A549 (cell line): ENCODE measurements at regions not wholly inside any gene's neighbourhood (a gene's known extent, or its start where the extent isn't known, plus 50 kb on each side); places are given as distances from the start of the nearest gene placed in this dataset.

Source experiments
- ATAC-seq, 2 experiments: fragments of 200-7000 bp in 1 of 2; fragments of >200 bp in 1 of 2; cut with Nextera tagmentation in 1 of 2; cut with Tn5 transposase in 1 of 2; 3 replicates each; pipeline versions ENCODE4 v1.8.0 to v1.9.1; 2018 to 2020; ENCODE audit warnings: mild to moderate bottlenecking in 1 of 2, moderate library complexity in 1 of 2
- CTCF ChIA-PET: fragments of 300-600 bp; sonication (Branson Sonifier 250); formaldehyde crosslinking; extraction: SDS; loops from one replicate; lab custom pipeline; 2021; ENCODE audit warnings: antibody characterized with exemption, inconsistent platforms; lab: Yijun Ruan, JAX
- POLR2A ChIA-PET: fragments of 350-600 bp; formaldehyde crosslinking; extraction: SDS; loops from one replicate; lab custom pipeline; 2021; ENCODE audit warnings: antibody characterized with exemption, inconsistent platforms; lab: Yijun Ruan, JAX
- DNase-seq, 2 experiments: peaks; one replicate each; pipeline versions ENCODE4 v3.0.0 to v3.0.0-alpha.2; 2011 to 2016; ENCODE audit warnings: low read depth in 1 of 2, low spot score in 1 of 2
- FAIRE-seq: peaks from 2 replicates; lab custom pipeline; 2011; peaks lifted over from hg19 to GRCh38; lab: Jason Lieb, UNC
- H3K27ac ChIP-seq, 2 experiments: fragments of >200 bp; sonication (Bioruptor Twin); formaldehyde crosslinking; 3 replicates each; pipeline ENCODE4 v1.5.1; 2016 to 2017
- H3K4me1 ChIP-seq: fragments of >200 bp; sonication (Bioruptor Twin); formaldehyde crosslinking; 3 replicates; pipeline ENCODE4 v1.6.1; 2016
- H3K4me2 ChIP-seq: fragments of >200 bp; sonication (Bioruptor Twin); formaldehyde crosslinking; 3 replicates; pipeline ENCODE4 v1.6.1; 2016
- H3K4me3 ChIP-seq: fragments of >200 bp; sonication (Bioruptor Twin); formaldehyde crosslinking; 3 replicates; pipeline ENCODE4 v1.5.1; 2016
- H3K9me3 ChIP-seq: fragments of >200 bp; sonication (Bioruptor Twin); formaldehyde crosslinking; 3 replicates; pipeline ENCODE4 v1.6.1; 2016
- CBX8 ChIP-seq: fragments of 200-600 bp; sonication (generic); IDR thresholded peaks from 2 replicates; pipeline ENCODE4 v1.6.1; 2016
- CEBPB ChIP-seq, 2 experiments: fragments of >200 bp in 1 of 2; sonication (Bioruptor Twin) in 1 of 2; formaldehyde crosslinking in 1 of 2; IDR thresholded peaks; 2 replicates each; pipeline ENCODE4 v1.6.1; 2012 to 2016
- EHF ChIP-seq: fragments of 250-450 bp; sonication (Bioruptor Pico); IDR thresholded peaks from 2 replicates; pipeline ENCODE4 v1.5.0; 2020; ENCODE audit warnings: mild to moderate bottlenecking
- ELK1 ChIP-seq: fragments of 150-350 bp; IDR thresholded peaks from 2 replicates; pipeline ENCODE4 v1.6.1; 2014; ENCODE audit warnings: low read depth, mild to moderate bottlenecking, low read length
- EP300 ChIP-seq, 2 experiments: fragments of >200 bp; sonication (Bioruptor Twin); formaldehyde crosslinking; IDR thresholded peaks; 2 replicates in 1 of 2; 3 replicates in 1 of 2; pipeline ENCODE4 v1.6.1; 2016 to 2017
- FOSL2 ChIP-seq, 2 experiments: fragments of 450-650 bp in 1 of 2; fragments of >200 bp in 1 of 2; sonication (Bioruptor Twin) in 1 of 2; formaldehyde crosslinking; IDR thresholded peaks; 2 replicates each; pipeline versions ENCODE4 v1.5.0 to v1.6.1; 2016 to 2020; ENCODE audit warnings: mild to moderate bottlenecking in 1 of 2, moderate library complexity in 1 of 2
- HEYL ChIP-seq: fragments of 250-450 bp; sonication (Bioruptor Pico); IDR thresholded peaks from 2 replicates; pipeline ENCODE4 v1.8.0; 2021; ENCODE audit warnings: mild to moderate bottlenecking, moderate library complexity
- HOXA7 ChIP-seq: fragments of 250-450 bp; sonication (Bioruptor Pico); IDR thresholded peaks from 2 replicates; pipeline ENCODE4 v1.5.0; 2020; ENCODE audit warnings: mild to moderate bottlenecking, moderate library complexity
- HOXB13 ChIP-seq: fragments of 250-450 bp; sonication (Bioruptor Pico); IDR thresholded peaks from 2 replicates; pipeline ENCODE4 v1.5.0; 2020; ENCODE audit warnings: low read depth, mild to moderate bottlenecking, moderate library complexity
- HOXB5 ChIP-seq: fragments of 250-450 bp; sonication (Bioruptor Pico); IDR thresholded peaks from 2 replicates; pipeline ENCODE4 v1.5.0; 2020; ENCODE audit warnings: mild to moderate bottlenecking, moderate library complexity
- JUN ChIP-seq, 2 experiments: fragments of >200 bp; sonication (Bioruptor Twin); formaldehyde crosslinking; IDR thresholded peaks; 2 replicates in 1 of 2; 3 replicates in 1 of 2; pipeline ENCODE4 v1.6.1; 2016 to 2017
- JUNB ChIP-seq: fragments of >200 bp; sonication (Bioruptor Twin); formaldehyde crosslinking; IDR thresholded peaks from 2 replicates; pipeline ENCODE4 v1.6.1; 2016
- KDM1A ChIP-seq: fragments of 200-600 bp; sonication (generic); IDR thresholded peaks from 2 replicates; pipeline ENCODE4 v1.6.1; 2016; ENCODE audit warnings: low read depth, mild to moderate bottlenecking
- KDM5A ChIP-seq: fragments of 200-600 bp; sonication (generic); IDR thresholded peaks from 2 replicates; pipeline ENCODE4 v1.6.1; 2016; ENCODE audit warnings: antibody characterized with exemption, mild to moderate bottlenecking
- MAFK ChIP-seq: fragments of 450-650 bp; IDR thresholded peaks from 2 replicates; pipeline ENCODE4 v1.6.1; 2014; ENCODE audit not compliant: partially characterized antibody
- MAZ ChIP-seq: fragments of 150-350 bp; IDR thresholded peaks from 2 replicates; pipeline ENCODE4 v1.6.1; 2014; ENCODE audit warnings: antibody characterized with exemption, low read depth, low read length, borderline replicate concordance
- NFE2L2 ChIP-seq: fragments of 150-350 bp; conservative IDR thresholded peaks from 2 replicates; pipeline ENCODE4 v1.6.1; 2014; ENCODE audit warnings: low read length
- NPAS2 ChIP-seq: fragments of 250-450 bp; sonication (Bioruptor Pico); IDR thresholded peaks from 2 replicates; pipeline ENCODE4 v1.8.0; 2022; ENCODE audit warnings: mild to moderate bottlenecking, moderate library complexity, borderline replicate concordance
- NR3C1 ChIP-seq: fragments of >200 bp; sonication (Bioruptor Twin); formaldehyde crosslinking; IDR thresholded peaks from 3 replicates; pipeline ENCODE4 v1.6.1; 2017
- PHF8 ChIP-seq: fragments of 200-600 bp; sonication (generic); IDR thresholded peaks from 2 replicates; pipeline ENCODE4 v1.6.1; 2016; ENCODE audit warnings: low read depth, mild to moderate bottlenecking, antibody characterized with exemption, moderate library complexity, borderline replicate concordance
- RARB ChIP-seq: fragments of 250-450 bp; sonication (Bioruptor Pico); IDR thresholded peaks from 2 replicates; pipeline ENCODE4 v1.8.0; 2021; ENCODE audit warnings: mild to moderate bottlenecking, moderate library complexity
- RCOR1 ChIP-seq: fragments of 150-350 bp; IDR thresholded peaks from 2 replicates; pipeline ENCODE4 v1.6.1; 2014; ENCODE audit warnings: antibody characterized with exemption, low read length, low read depth
- RFX5 ChIP-seq: fragments of 450-650 bp; IDR thresholded peaks from 2 replicates; pipeline ENCODE4 v1.7.1; 2014; ENCODE audit warnings: antibody characterized with exemption, mild to moderate bottlenecking, moderate library complexity
- RNF2 ChIP-seq: fragments of 200-600 bp; sonication (generic); IDR thresholded peaks from 2 replicates; pipeline ENCODE4 v1.6.1; 2016; ENCODE audit warnings: low read depth, mild to moderate bottlenecking, antibody characterized with exemption, moderate library complexity, borderline replicate concordance
- SMC3 ChIP-seq: fragments of >200 bp; sonication (Bioruptor Twin); formaldehyde crosslinking; IDR thresholded peaks from 3 replicates; pipeline ENCODE4 v1.6.1; 2018; ENCODE audit warnings: inconsistent platforms
- TFCP2L1 ChIP-seq: fragments of 250-450 bp; sonication (Bioruptor Pico); IDR thresholded peaks from 2 replicates; pipeline ENCODE4 v1.5.0; 2021; ENCODE audit warnings: mild to moderate bottlenecking
- TP53 ChIP-seq: fragments of 250-450 bp; sonication (Bioruptor Pico); IDR thresholded peaks from 2 replicates; pipeline ENCODE4 v1.5.0; 2021; ENCODE audit warnings: mild to moderate bottlenecking, moderate library complexity
- USF2 ChIP-seq: fragments of 450-650 bp; IDR thresholded peaks from 2 replicates; pipeline ENCODE4 v1.6.1; 2014; ENCODE audit warnings: antibody characterized with exemption
- ZC3H11A ChIP-seq: fragments of 450-650 bp; IDR thresholded peaks from 2 replicates; pipeline ENCODE4 v1.6.1; 2014; ENCODE audit warnings: antibody characterized with exemption, mild to moderate bottlenecking
- ZNF302 ChIP-seq: fragments of 250-450 bp; sonication (Bioruptor Pico); IDR thresholded peaks from 2 replicates; pipeline ENCODE4 v1.9.0; 2021; ENCODE audit warnings: inconsistent platforms, mild to moderate bottlenecking, moderate library complexity
- WGBS: methylation state at CpG from one replicate; pipeline ENCODE4 v1.1.6; 2017; ENCODE audit errors: missing lambda C conversion rate; 5-methylcytosine and 5-hydroxymethylcytosine counted together
- TF ChIP-seq, protein P1 (sequence below): IDR thresholded peaks from 2 replicates; pipeline ENCODE4 v1.6.1; 2012

- TF ChIP-seq MAFK = no peak
Measured at GRCh38 chr10:85157206-85157605, 828.8 kb downstream of the CCSER2 start (continued).

- ATAC-seq (no peak), FAIRE-seq (no peak), DNase-seq (no peak)
- Histone ChIP-seq H3K4me3 (no peak overlapping the region), H3K4me2 (no peak overlapping the region)
- TF ChIP-seq ZC3H11A = no peak
- TF ChIP-seq PHF8 = no peak
- TF ChIP-seq JUNB = no peak
- TF ChIP-seq USF2 = no peak
- TF ChIP-seq HEYL (CRISPR knock-in tag) = no peak
- TF ChIP-seq HOXB13 (CRISPR knock-in tag) = no peak
- TF ChIP-seq NR3C1 = no peak
- no peak for TF ChIP-seq FOSL2 (IDR thresholded peaks at IDR 0.05)
- TF ChIP-seq FOSL2 (CRISPR knock-in tag; IDR thresholded peaks at IDR 0.05) = no peak
- TF ChIP-seq, protein P1, sequence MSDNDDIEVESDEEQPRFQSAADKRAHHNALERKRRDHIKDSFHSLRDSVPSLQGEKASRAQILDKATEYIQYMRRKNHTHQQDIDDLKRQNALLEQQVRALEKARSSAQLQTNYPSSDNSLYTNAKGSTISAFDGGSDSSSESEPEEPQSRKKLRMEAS = no peak
- TF ChIP-seq EP300 (IDR thresholded peaks at IDR 0.05) = no peak
- TF ChIP-seq EHF (CRISPR knock-in tag) = no peak
- no peak for TF ChIP-seq NPAS2 (CRISPR knock-in tag)
- no peak for TF ChIP-seq SMC3
- TF ChIP-seq CBX8 = no peak
- TF ChIP-seq, all 56 proteins: peak for 0
- H3K9me3 ChIP-seq = no peaks in the 10 kb centered on the region
- no peak overlapping the region for H3K27ac ChIP-seq
- 2% methylated on average over 6 of the region's 6 CpGs for WGBS
- no peaks in the 10 kb centered on the region for H3K4me1 ChIP-seq
- POLR2A ChIA-PET = no interaction called here
- CTCF ChIA-PET = interaction anchor here (0.5 to 1.3 kb wide), 2 partner anchors 12 to 178 kb away, joined by 3 to 6 read pairs; no protein-coding TSS in a partner anchor
Measured at GRCh38 chr10:85168243-85168642, 839.9 kb downstream of the CCSER2 start.

GRCh38 chr10:85170026-85170425 lies 841.6 kb downstream of the CCSER2 start:
- WGBS = 5% methylated on average over 1 of the region's 1 CpG
- H3K27ac ChIP-seq = no peak overlapping the region
- POLR2A ChIA-PET = no interaction called here

GRCh38 chr10:85175635-85176034 lies 847.2 kb downstream of the CCSER2 start:
- Histone ChIP-seq H3K4me3 (no peak overlapping the region), H3K4me1 (no peaks in the 10 kb centered on the region), H3K27ac (no peak overlapping the region), H3K9me3 (no peaks in the 10 kb centered on the region), H3K4me2 (no peak overlapping the region)
- CTCF ChIA-PET = no interaction called here
- POLR2A ChIA-PET = no interaction called here
- FAIRE-seq (no peak), DNase-seq (peak in 1 of 2 experiments; percentile 4), ATAC-seq (no peak)
- TF ChIP-seq NFE2L2 = no peak
- TF ChIP-seq HOXA7 (CRISPR knock-in tag) = no peak
- no peak for TF ChIP-seq NR3C1
- TF ChIP-seq ELK1 = no peak
- no peak for TF ChIP-seq RCOR1
- no peak for TF ChIP-seq MAZ
- no peak for TF ChIP-seq ZNF302 (CRISPR knock-in tag)
- TF ChIP-seq EP300 (IDR thresholded peaks at IDR 0.05) = no peak
- TF ChIP-seq TP53 = no peak
- no peak for TF ChIP-seq HOXB5 (CRISPR knock-in tag)
- 0% methylated on average over 1 of the region's 1 CpG for WGBS

More at GRCh38 chr10:85170026-85170425, 841.6 kb downstream of the CCSER2 start:
- TF ChIP-seq KDM1A (no peak), HOXB5 (CRISPR knock-in tag) (no peak), RNF2 (no peak), RARB (CRISPR knock-in tag) (no peak), NR3C1 (no peak), TFCP2L1 (CRISPR knock-in tag) (no peak), KDM5A (no peak), MAFK (no peak), CEBPB (IDR thresholded peaks at IDR 0.05) (no peak), RFX5 (no peak), JUN (IDR thresholded peaks at IDR 0.05) (no peak), SMC3 (no peak)
- TF ChIP-seq, all 56 proteins: peak for 0
- Histone ChIP-seq H3K4me3 (no peak overlapping the region), H3K9me3 (no peaks in the 10 kb centered on the region), H3K4me2 (no peak overlapping the region), H3K4me1 (no peaks in the 10 kb centered on the region)
- DNase-seq (no peak), FAIRE-seq (no peak), ATAC-seq (no peak)
- CTCF ChIA-PET = interaction anchor here (0.7 kb wide), 1 partner anchor 163 kb away, joined by 3 read pairs; no protein-coding TSS in a partner anchor
